ENCODE measurements at regions not wholly inside any gene's neighbourhood (a gene's known extent, or its start where the extent isn't known, plus 50 kb on each side); places are given as distances from the start of the nearest gene placed in this dataset.

DNA sequence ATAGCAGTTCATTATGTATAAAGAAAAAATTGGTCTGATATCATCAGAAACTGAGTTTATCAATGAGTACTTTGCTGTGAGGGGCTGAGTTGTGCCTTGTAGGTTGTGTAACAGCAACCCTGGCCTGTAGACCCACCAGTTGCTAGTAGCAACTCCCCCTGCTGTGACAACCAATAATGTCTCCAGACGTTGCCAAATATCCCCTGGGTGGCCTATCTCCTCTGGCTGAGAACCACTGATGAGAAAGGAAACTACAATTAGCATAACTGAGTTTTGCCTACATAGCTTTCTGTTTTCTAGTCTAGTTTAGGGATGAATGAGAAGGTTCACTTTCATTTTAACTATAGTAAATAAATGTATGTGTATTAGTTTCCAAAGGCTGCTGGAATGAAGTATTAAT, 234.1 kb downstream of the CPE start:
- Histone ChIP-seq H3K27ac (no peak overlapping the region), H3K9me3 (no peaks in the 10 kb centered on the region), H3K4me3 (no peak overlapping the region), H3K4me1 (no peaks in the 10 kb centered on the region), H3K36me3 (no peaks in the 10 kb centered on the region), H3K27me3 (no peaks in the 10 kb centered on the region)
- DNase-seq = no peak
- TF ChIP-seq, protein P1, sequence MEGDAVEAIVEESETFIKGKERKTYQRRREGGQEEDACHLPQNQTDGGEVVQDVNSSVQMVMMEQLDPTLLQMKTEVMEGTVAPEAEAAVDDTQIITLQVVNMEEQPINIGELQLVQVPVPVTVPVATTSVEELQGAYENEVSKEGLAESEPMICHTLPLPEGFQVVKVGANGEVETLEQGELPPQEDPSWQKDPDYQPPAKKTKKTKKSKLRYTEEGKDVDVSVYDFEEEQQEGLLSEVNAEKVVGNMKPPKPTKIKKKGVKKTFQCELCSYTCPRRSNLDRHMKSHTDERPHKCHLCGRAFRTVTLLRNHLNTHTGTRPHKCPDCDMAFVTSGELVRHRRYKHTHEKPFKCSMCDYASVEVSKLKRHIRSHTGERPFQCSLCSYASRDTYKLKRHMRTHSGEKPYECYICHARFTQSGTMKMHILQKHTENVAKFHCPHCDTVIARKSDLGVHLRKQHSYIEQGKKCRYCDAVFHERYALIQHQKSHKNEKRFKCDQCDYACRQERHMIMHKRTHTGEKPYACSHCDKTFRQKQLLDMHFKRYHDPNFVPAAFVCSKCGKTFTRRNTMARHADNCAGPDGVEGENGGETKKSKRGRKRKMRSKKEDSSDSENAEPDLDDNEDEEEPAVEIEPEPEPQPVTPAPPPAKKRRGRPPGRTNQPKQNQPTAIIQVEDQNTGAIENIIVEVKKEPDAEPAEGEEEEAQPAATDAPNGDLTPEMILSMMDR (IDR thresholded peaks at IDR 0.05) = no peak
- no peak for TF ChIP-seq POLR2A (IDR thresholded peaks at IDR 0.05)

DNA sequence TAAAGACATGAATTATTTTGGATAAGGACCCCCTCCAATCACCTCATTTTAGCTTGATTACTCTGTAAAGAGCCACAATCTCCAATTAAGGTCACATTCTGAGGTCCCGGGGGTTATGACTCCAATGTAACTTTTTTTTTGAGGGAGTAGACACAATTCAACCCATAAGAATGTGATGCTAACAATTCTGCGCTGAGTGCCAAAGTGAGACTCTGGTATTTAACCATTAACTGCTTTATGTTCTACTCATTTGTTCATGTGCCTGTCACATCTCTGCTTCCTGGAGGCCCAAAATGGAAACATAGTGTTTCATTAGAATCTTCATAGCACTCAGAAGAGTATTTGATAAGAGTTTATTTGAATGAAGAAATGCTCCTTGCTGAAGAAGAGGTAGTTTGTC, 234.8 kb downstream of the CPE start:
- Histone ChIP-seq H3K27me3 (no peaks in the 10 kb centered on the region), H3K27ac (no peak overlapping the region), H3K36me3 (no peaks in the 10 kb centered on the region), H3K4me1 (no peaks in the 10 kb centered on the region), H3K9me3 (no peaks in the 10 kb centered on the region), H3K4me3 (no peak overlapping the region)
- no peak for DNase-seq
- TF ChIP-seq POLR2A (IDR thresholded peaks at IDR 0.05) = no peak
- TF ChIP-seq, protein P1 (IDR thresholded peaks at IDR 0.05) = no peak

DNA sequence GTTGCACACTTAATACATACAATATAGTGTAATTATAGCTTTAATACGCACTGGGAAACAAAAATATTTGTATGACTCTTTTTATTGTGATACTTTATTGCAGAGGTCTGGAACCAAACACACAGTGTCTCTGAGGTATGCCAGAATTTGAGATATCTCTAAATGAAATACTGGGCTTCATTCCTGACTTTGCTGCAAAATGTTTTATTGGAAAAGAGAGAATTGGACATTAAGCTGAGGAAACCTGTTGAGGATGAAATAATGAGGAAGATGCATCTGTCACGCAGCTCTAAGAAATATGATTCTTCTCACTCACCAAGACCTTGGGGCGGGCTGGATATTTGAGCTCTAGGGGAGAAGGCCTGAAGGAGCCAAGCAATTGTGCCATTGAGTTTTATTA, 242.1 kb downstream of the CPE start:
- no peaks in the 10 kb centered on the region for H3K4me1 ChIP-seq
- no peaks in the 10 kb centered on the region for H3K36me3 ChIP-seq
- H3K27ac ChIP-seq = no peak overlapping the region
- no peaks in the 10 kb centered on the region for H3K9me3 ChIP-seq
- TF ChIP-seq, protein P1 (IDR thresholded peaks at IDR 0.05) = no peak
- TF ChIP-seq POLR2A (IDR thresholded peaks at IDR 0.05) = no peak
- H3K27me3 ChIP-seq = no peaks in the 10 kb centered on the region
- no peak overlapping the region for H3K4me3 ChIP-seq
- no peak for DNase-seq

DNA sequence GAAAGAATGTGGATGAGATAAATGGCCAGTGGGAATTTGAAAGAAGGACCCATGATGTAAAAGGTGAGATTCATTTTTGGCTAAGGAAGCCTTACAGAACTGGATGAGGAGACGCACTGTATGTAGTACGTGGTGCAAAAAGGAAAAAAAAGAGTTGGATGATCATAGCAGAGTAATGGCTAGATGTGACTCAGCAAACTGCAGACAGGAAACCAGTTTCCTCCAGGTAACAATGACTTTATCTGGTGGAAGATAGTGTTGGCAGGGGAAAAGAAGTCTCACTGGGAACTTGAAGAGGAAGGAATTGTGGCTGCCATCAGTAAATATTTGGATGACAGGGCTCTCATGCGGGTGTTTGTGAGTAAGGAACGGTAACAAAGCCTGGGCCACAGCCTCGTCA, 243.2 kb downstream of the CPE start:
- Histone ChIP-seq H3K27ac (no peak overlapping the region), H3K36me3 (no peaks in the 10 kb centered on the region), H3K27me3 (no peaks in the 10 kb centered on the region), H3K4me3 (no peak overlapping the region), H3K9me3 (no peaks in the 10 kb centered on the region), H3K4me1 (no peaks in the 10 kb centered on the region)
- no peak for DNase-seq
- TF ChIP-seq, protein P1 (IDR thresholded peaks at IDR 0.05) = no peak
- TF ChIP-seq POLR2A (IDR thresholded peaks at IDR 0.05) = no peak

DNA sequence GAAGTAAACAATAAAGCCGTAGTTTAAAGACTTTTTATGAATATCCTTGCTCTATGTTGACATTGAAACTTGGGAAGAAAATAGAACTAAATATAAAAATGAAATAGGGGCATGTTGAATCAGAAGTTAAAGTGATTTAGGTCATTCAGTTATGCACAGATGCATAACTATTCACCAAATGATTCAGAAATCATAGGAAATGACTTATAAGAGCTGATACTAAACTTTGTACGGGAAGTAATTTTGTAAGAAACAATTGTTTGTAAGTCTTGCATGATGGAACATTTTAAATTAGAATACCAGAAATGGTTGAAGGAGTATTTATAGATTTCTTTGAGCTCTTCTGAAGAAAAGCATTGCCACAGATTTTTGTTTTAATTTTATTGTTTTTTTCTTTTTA, 246.5 kb downstream of the CPE start:
- TF ChIP-seq, protein P1 (IDR thresholded peaks at IDR 0.05) = no peak
- no peak for DNase-seq
- Histone ChIP-seq H3K27me3 (no peaks in the 10 kb centered on the region), H3K27ac (no peak overlapping the region), H3K4me3 (no peak overlapping the region), H3K4me1 (no peaks in the 10 kb centered on the region), H3K36me3 (no peaks in the 10 kb centered on the region), H3K9me3 (no peaks in the 10 kb centered on the region)

DNA sequence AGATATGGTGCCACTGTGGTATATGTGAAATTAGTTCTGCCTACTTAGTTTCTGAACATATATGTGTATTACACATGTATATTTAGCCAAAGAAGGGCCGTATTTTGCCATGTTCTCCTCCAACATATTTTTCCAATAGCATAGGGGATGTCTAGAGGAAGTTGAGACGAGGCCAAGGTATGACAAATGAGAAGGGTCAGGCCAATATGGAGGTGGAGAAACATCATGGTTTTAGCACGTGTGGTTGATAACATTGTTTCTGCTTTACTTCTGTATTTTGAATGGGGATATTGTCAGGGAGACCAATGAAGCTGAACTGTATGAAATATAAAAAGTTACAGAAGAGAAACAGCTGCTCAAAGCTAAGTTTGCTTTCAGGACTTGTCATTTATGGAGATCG, 246.7 kb upstream of the TLL1 start:
- no peak overlapping the region for H3K4me3 ChIP-seq
- TF ChIP-seq POLR2A (IDR thresholded peaks at IDR 0.05) = no peak
- TF ChIP-seq, protein P1 (IDR thresholded peaks at IDR 0.05) = no peak
- H3K27ac ChIP-seq = no peak overlapping the region
- H3K27me3 ChIP-seq = no peaks in the 10 kb centered on the region
- no peaks in the 10 kb centered on the region for H3K4me1 ChIP-seq
- no peaks in the 10 kb centered on the region for H3K9me3 ChIP-seq
- H3K36me3 ChIP-seq = no peaks in the 10 kb centered on the region
- no peak for DNase-seq

Measured in Peyer's patch (tissue), 4 donors.